Loucy (cell line): ENCODE measurements at regions not wholly inside any gene's neighbourhood (a gene's known extent, or its start where the extent isn't known, plus 50 kb on each side); places are given as distances from the start of the nearest gene placed in this dataset.

Experiments
- CTCF ChIP-seq: fragments of 200-600 bp; sonication (generic); conservative IDR thresholded peaks from 2 replicates; pipeline ENCODE4 v1.5.1; 2014; ENCODE audit warnings: mild to moderate bottlenecking, antibody characterized with exemption, low read length
- EZH2phosphoT487 ChIP-seq: fragments of 200-600 bp; IDR thresholded peaks from 2 replicates; pipeline ENCODE4 v1.6.1; 2018; ENCODE audit warnings: antibody characterized with exemption, mild to moderate bottlenecking, moderate library complexity, borderline replicate concordance

DNA sequence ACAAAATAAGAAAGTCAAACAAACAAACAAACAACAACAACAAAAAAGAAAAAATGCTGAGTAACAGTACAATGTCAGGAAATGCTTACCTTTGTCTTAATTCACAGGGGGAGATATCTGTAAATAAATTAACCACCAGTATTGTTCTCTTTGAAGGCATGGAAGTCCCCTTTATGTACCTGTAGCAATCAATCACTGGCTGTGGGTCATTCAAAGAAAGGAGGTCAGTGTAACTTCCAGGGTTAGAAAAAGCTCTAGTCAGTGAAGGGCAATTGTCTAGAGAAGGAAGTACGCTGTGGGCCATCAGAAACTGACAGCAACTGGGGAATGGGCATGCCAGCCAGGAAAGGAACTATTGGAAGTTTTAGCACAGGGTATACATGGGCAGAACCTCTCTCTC is 121.5 kb upstream of the LUZP2 start:
- no peak for TF ChIP-seq CTCF
- TF ChIP-seq EZH2phosphoT487 = no peak
